H1 (cell line): ENCODE measurements at regions not wholly inside any gene's neighbourhood (a gene's known extent, or its start where the extent isn't known, plus 50 kb on each side); places are given as distances from the start of the nearest gene placed in this dataset.

Experiments
- CTCF ChIA-PET: fragments of 300-600 bp; sonication (Branson Sonifier 250); formaldehyde crosslinking; loops from one replicate; lab custom pipeline; 2021; ENCODE audit not compliant: partially characterized antibody; lab: Charles Lee
- POLR2A ChIA-PET: fragments of 300-600 bp; sonication (Branson Sonifier 250); formaldehyde crosslinking; loops from one replicate; lab custom pipeline; 2021; ENCODE audit warnings: inconsistent platforms; ENCODE audit not compliant: partially characterized antibody; lab: Charles Lee
- DNase-seq, 2 experiments: peaks; one replicate each; pipeline versions ENCODE4 v3.0.0 to v3.0.0-alpha.2; 2010 to 2022; ENCODE audit warnings: low spot score in 2 of 2, low read depth in 1 of 2, mixed read lengths in 1 of 2
- FAIRE-seq: peaks from 2 replicates; lab custom pipeline; 2011; peaks lifted over from hg19 to GRCh38; lab: Jason Lieb, UNC
- H2AFZ ChIP-seq: 2 replicates; pipeline ENCODE4 v1.8.1; 2012; ENCODE audit warnings: low read length, inconsistent platforms
- H2AK5ac ChIP-seq: 2 replicates; pipeline ENCODE4 v1.6.1; 2013; ENCODE audit warnings: low read depth, low read length
- H2BK120ac ChIP-seq: replicated peaks from 2 replicates; pipeline ENCODE3; 2013; ENCODE audit warnings: low read depth, low read length, inconsistent platforms
- H2BK12ac ChIP-seq: 2 replicates; pipeline ENCODE4 v1.6.1; 2013; ENCODE audit warnings: low read depth, low read length
- H2BK15ac ChIP-seq: 2 replicates; pipeline ENCODE4 v1.6.1; 2013; ENCODE audit warnings: low read length
- H2BK20ac ChIP-seq: 2 replicates; pipeline ENCODE4 v1.6.1; 2013; ENCODE audit warnings: low read length
- H2BK5ac ChIP-seq: 2 replicates; pipeline ENCODE4 v1.6.1; 2013; ENCODE audit warnings: low read depth, low read length
- H3K14ac ChIP-seq: 2 replicates; pipeline ENCODE4 v1.6.1; 2013; ENCODE audit warnings: inconsistent platforms; ENCODE audit not compliant: insufficient read length
- H3K18ac ChIP-seq: 2 replicates; pipeline ENCODE4 v1.6.1; 2013; ENCODE audit warnings: low read length; ENCODE audit errors: extremely low read depth
- H3K23ac ChIP-seq: 2 replicates; pipeline ENCODE4 v1.6.1; 2013; ENCODE audit warnings: inconsistent platforms; ENCODE audit not compliant: insufficient read length
- H3K23me2 ChIP-seq: 2 replicates; pipeline ENCODE4 v1.6.1; 2013; ENCODE audit warnings: low read depth, low read length
- H3K27ac ChIP-seq: 2 replicates; pipeline ENCODE4 v1.6.1; 2011; ENCODE audit warnings: low read depth, low read length, inconsistent platforms
- H3K27me3 ChIP-seq, 4 experiments: replicated peaks in 1 of 4; 1 replicate in 1 of 4; 2 replicates in 3 of 4; pipeline versions ENCODE4 v1.6.1 to v1.8.1; 2011 to 2013; ENCODE audit warnings: low read length in 3 of 4, mild to moderate bottlenecking in 3 of 4, inconsistent platforms in 2 of 4, mixed read lengths in 2 of 4, moderate library complexity in 1 of 4; ENCODE audit not compliant: control insufficient read depth in 3 of 4, insufficient read depth in 3 of 4; ENCODE audit errors: extremely low read depth in 1 of 4
- H3K36me3 ChIP-seq, 4 experiments: 2 replicates each; pipeline versions ENCODE4 v1.6.1 to v1.8.1; 2011 to 2013; ENCODE audit warnings: mild to moderate bottlenecking in 4 of 4, low read length in 3 of 4, moderate library complexity in 2 of 4, control low read depth in 1 of 4, inconsistent platforms in 1 of 4; ENCODE audit not compliant: insufficient read depth in 4 of 4, control insufficient read depth in 2 of 4
- H3K4ac ChIP-seq: replicated peaks from 2 replicates; pipeline ENCODE3; 2013; ENCODE audit warnings: low read length, low read depth, mixed read lengths, inconsistent platforms; ENCODE audit not compliant: insufficient read length
- H3K4me1 ChIP-seq, 4 experiments: replicated peaks in 1 of 4; 1 replicate in 1 of 4; 2 replicates in 3 of 4; pipeline versions ENCODE4 v1.6.1 to v1.8.1; 2011 to 2013; ENCODE audit warnings: low read length in 3 of 4, inconsistent platforms in 2 of 4, mixed read lengths in 1 of 4; ENCODE audit not compliant: insufficient read depth in 4 of 4, control insufficient read depth in 3 of 4
- H3K4me2 ChIP-seq, 2 experiments: 2 replicates each; pipeline versions ENCODE4 v1.6.1 to v1.8.1; 2011 to 2013; ENCODE audit warnings: low read depth in 2 of 2, low read length in 2 of 2, control low read depth in 1 of 2, inconsistent platforms in 1 of 2, mild to moderate bottlenecking in 1 of 2; ENCODE audit not compliant: insufficient read depth in 1 of 2
- H3K4me3 ChIP-seq, 4 experiments: fragments of 200-600, 300-600 bp in 1 of 4; sonication (generic), shearing (Covaris generic), sonication (Bioruptor Twin) in 1 of 4; 2 replicates each; pipeline versions ENCODE4 v1.5.1 to v1.8.1; 2011 to 2016; ENCODE audit warnings: low read length in 4 of 4, low read depth in 3 of 4, control low read depth in 2 of 4, inconsistent platforms in 2 of 4, mild to moderate bottlenecking in 2 of 4, mixed read lengths in 1 of 4, moderate library complexity in 1 of 4; ENCODE audit not compliant: insufficient read depth in 2 of 4; ENCODE audit errors: extremely low read depth in 1 of 4
- H3K56ac ChIP-seq: replicated peaks from 2 replicates; pipeline ENCODE3; 2013; ENCODE audit warnings: low read depth, mild to moderate bottlenecking, mixed read lengths, low read length, inconsistent platforms; ENCODE audit not compliant: insufficient read length
- H3K79me1 ChIP-seq: 2 replicates; pipeline ENCODE4 v1.6.1; 2013; ENCODE audit warnings: low read depth, low read length, control low read depth
- H3K79me2 ChIP-seq, 2 experiments: 2 replicates each; pipeline versions ENCODE4 v1.6.1 to v1.8.1; 2012 to 2013; ENCODE audit warnings: low read length in 2 of 2, mild to moderate bottlenecking in 2 of 2, inconsistent platforms in 1 of 2; ENCODE audit not compliant: insufficient read depth in 2 of 2, control insufficient read depth in 1 of 2
- H3K9ac ChIP-seq, 4 experiments: replicated peaks in 1 of 4; 1 replicate in 1 of 4; 2 replicates in 3 of 4; pipeline versions ENCODE4 v1.6.1 to v1.8.1; 2011 to 2013; ENCODE audit warnings: low read depth in 3 of 4, low read length in 3 of 4, control low read depth in 2 of 4, mild to moderate bottlenecking in 2 of 4, moderate library complexity in 2 of 4, inconsistent platforms in 1 of 4; ENCODE audit errors: extremely low read depth in 1 of 4
- H3K9me3 ChIP-seq, 2 experiments: 2 replicates each; pipeline versions ENCODE4 v1.6.1 to v1.8.1; 2012 to 2013; ENCODE audit warnings: mild to moderate bottlenecking in 2 of 2, moderate library complexity in 2 of 2, control low read depth in 1 of 2, inconsistent platforms in 1 of 2, low read depth in 1 of 2, low read length in 1 of 2, mixed read lengths in 1 of 2; ENCODE audit not compliant: insufficient read depth in 2 of 2
- H4K20me1 ChIP-seq, 2 experiments: replicated peaks in 1 of 2; 2 replicates each; pipeline versions ENCODE3 to v1.8.1; 2011 to 2013; ENCODE audit warnings: inconsistent platforms in 2 of 2, low read length in 2 of 2, mild to moderate bottlenecking in 1 of 2; ENCODE audit not compliant: insufficient read depth in 2 of 2, control insufficient read depth in 1 of 2
- H4K5ac ChIP-seq: 2 replicates; pipeline ENCODE4 v1.6.1; 2013; ENCODE audit warnings: low read length, low read depth, mixed read lengths, inconsistent platforms; ENCODE audit not compliant: insufficient read length
- H4K8ac ChIP-seq: 2 replicates; pipeline ENCODE4 v1.8.0; 2013; ENCODE audit warnings: mild to moderate bottlenecking, moderate library complexity, low read length, inconsistent platforms; ENCODE audit not compliant: insufficient read depth; ENCODE audit errors: extremely low read depth
- H4K91ac ChIP-seq: replicated peaks from 2 replicates; pipeline ENCODE3; 2013; ENCODE audit warnings: low read length, mixed read lengths, inconsistent platforms; ENCODE audit not compliant: insufficient read length
- ASH2L ChIP-seq: fragments of 200-600, 300-600 bp; sonication (generic); IDR thresholded peaks from one replicate; pipeline ENCODE4 v1.7.1; 2017; ENCODE audit warnings: low read length
- BACH1 ChIP-seq: IDR thresholded peaks from 2 replicates; pipeline ENCODE4 v1.6.1; 2012; ENCODE audit warnings: low read length, improper control_type of control experiment
- CBX8 ChIP-seq: fragments of 300-800, 300-1000 bp; sonication (generic); IDR thresholded peaks from 2 replicates; pipeline ENCODE4 v1.7.1; 2016; ENCODE audit warnings: low read depth, low read length, borderline replicate concordance
- CHD2 ChIP-seq: IDR thresholded peaks from 2 replicates; pipeline ENCODE4 v1.6.1; 2012; ENCODE audit warnings: low read length, improper control_type of control experiment
- EP300 ChIP-seq, 2 experiments: IDR thresholded peaks; 1 replicate in 1 of 2; 2 replicates in 1 of 2; pipeline ENCODE4 v1.6.1; 2011 to 2012; ENCODE audit warnings: low read depth in 2 of 2, low read length in 2 of 2, mild to moderate bottlenecking in 2 of 2, borderline replicate concordance in 1 of 2, inconsistent platforms in 1 of 2, moderate library complexity in 1 of 2
- EZH2 ChIP-seq: fragments of 200-600 bp; sonication (generic); IDR thresholded peaks from 2 replicates; pipeline ENCODE4 v1.7.1; 2012; ENCODE audit warnings: low read depth, mild to moderate bottlenecking, moderate library complexity, low read length, inconsistent platforms; ENCODE audit not compliant: severe bottlenecking
- FOSL1 ChIP-seq: IDR thresholded peaks from 2 replicates; pipeline ENCODE4 v1.6.1; 2011; ENCODE audit warnings: mild to moderate bottlenecking, low read depth, low read length, moderate library complexity; ENCODE audit not compliant: insufficient read depth
- KDM5A ChIP-seq: fragments of 200-600 bp; IDR thresholded peaks from 2 replicates; pipeline ENCODE4 v1.7.1; 2012; ENCODE audit warnings: mild to moderate bottlenecking, low read length, inconsistent platforms, mixed read lengths
- PHF8 ChIP-seq: fragments of 200-600 bp; sonication (generic); conservative IDR thresholded peaks from 2 replicates; pipeline ENCODE4 v1.7.1; 2012; ENCODE audit warnings: low read depth, mild to moderate bottlenecking, inconsistent platforms, low read length, moderate library complexity
- POLR2AphosphoS5 ChIP-seq: IDR thresholded peaks from 2 replicates; pipeline ENCODE4 v1.6.1; 2011; ENCODE audit warnings: low read depth, low read length
- POU5F1 ChIP-seq: IDR thresholded peaks from 2 replicates; pipeline ENCODE4 v1.6.1; 2011; ENCODE audit warnings: low read depth, mild to moderate bottlenecking, low read length, moderate library complexity
- RFX5 ChIP-seq: IDR thresholded peaks from 2 replicates; pipeline ENCODE4 v1.6.1; 2011; ENCODE audit warnings: low read depth, low read length, improper control_type of control experiment, borderline replicate concordance
- RNF2 ChIP-seq: fragments of 200-900, 300-1000 bp; sonication (generic); IDR thresholded peaks from 2 replicates; pipeline ENCODE4 v1.7.1; 2016; ENCODE audit warnings: borderline replicate concordance, low read depth, mild to moderate bottlenecking, antibody characterized with exemption, low read length; ENCODE audit not compliant: poor library complexity, severe bottlenecking; ENCODE audit errors: missing control alignments
- RXRA ChIP-seq: IDR thresholded peaks from 2 replicates; pipeline ENCODE4 v1.6.1; 2011; ENCODE audit warnings: low read depth, mild to moderate bottlenecking, low read length, moderate library complexity; ENCODE audit not compliant: insufficient read depth
- ZNF274 ChIP-seq: IDR thresholded peaks from 2 replicates; pipeline ENCODE4 v1.7.0; 2012; ENCODE audit warnings: low read length, borderline replicate concordance; ENCODE audit errors: extremely low read depth
- WGBS, 2 experiments: shearing (Covaris generic) in 1 of 2; methylation state at CpG; one replicate each; pipeline versions ENCODE4 v1.1.6 to v1.1.7; 2013 to 2015; ENCODE audit warnings: low lambda C conversion rate in 2 of 2, mixed read lengths in 2 of 2, inconsistent platforms in 1 of 2, low coverage in 1 of 2, missing lambda C conversion rate in 1 of 2; ENCODE audit not compliant: insufficient replicate concordance in 2 of 2, insufficient coverage in 1 of 2, insufficient read length in 1 of 2; ENCODE audit errors: extremely low coverage in 1 of 2, missing lambda C conversion rate in 1 of 2; 5-methylcytosine and 5-hydroxymethylcytosine counted together

DNA sequence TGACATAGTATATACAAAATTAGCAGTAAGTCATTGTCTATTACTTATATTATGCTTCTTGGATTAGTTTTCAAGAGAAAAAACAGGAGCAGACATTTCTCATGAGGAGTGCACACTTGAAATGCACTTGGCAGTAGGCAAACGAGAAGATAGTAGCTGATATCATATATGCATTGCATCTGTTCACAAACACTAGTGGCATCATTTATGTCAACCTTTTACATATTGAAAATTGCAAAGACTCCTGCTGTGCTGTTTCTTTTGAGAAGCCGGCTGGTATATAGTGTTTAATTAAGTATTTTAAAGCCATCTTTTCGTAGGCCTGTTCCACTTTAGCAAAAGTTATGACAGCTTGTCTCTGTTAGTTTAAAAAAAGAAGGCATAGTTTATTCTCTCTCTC is 58.4 kb upstream of the SLC8A1 start:
- H2BK15ac ChIP-seq: no peak overlapping the region
- H4K8ac ChIP-seq: no peak overlapping the region
- no peaks in the 10 kb centered on the region for H4K20me1 ChIP-seq
- H3K27me3 ChIP-seq: no peaks in the 10 kb centered on the region
- FAIRE-seq (no peak), DNase-seq (no peak)
- H2BK20ac ChIP-seq: no peak overlapping the region
- no peak overlapping the region for H2AFZ ChIP-seq
- no peak overlapping the region for H2BK12ac ChIP-seq
- no peaks in the 10 kb centered on the region for H3K9me3 ChIP-seq
- H3K79me2 ChIP-seq: no peaks in the 10 kb centered on the region
- H3K4me1 ChIP-seq: peaks cover 0 to 3% (median 1%) of the 10 kb centered on the region in 4 experiments; a peak in 3 of 7 replicates
- H4K5ac ChIP-seq: no peak overlapping the region
- H3K23ac ChIP-seq: no peak overlapping the region
- no peak overlapping the region for H3K56ac ChIP-seq
- H3K79me1 ChIP-seq: no peaks in the 10 kb centered on the region
- H3K4me3 ChIP-seq: no peak overlapping the region
- H3K23me2 ChIP-seq: no peaks in the 10 kb centered on the region
- H4K91ac ChIP-seq: no peak overlapping the region
- H3K18ac ChIP-seq: no peak overlapping the region
- 93% methylated on average over 3 of the region's 3 CpGs; no CpG with 5 or more reads in 1 of the 2 experiments for WGBS, 2 experiments
- H3K36me3 ChIP-seq: no peaks in the 10 kb centered on the region
- H3K27ac ChIP-seq: no peak overlapping the region
- H3K9ac ChIP-seq: no peak overlapping the region
- no peak overlapping the region for H3K4me2 ChIP-seq
- no peak overlapping the region for H2AK5ac ChIP-seq
- no peak overlapping the region for H2BK120ac ChIP-seq
- POLR2A ChIA-PET: no interaction called here
- CTCF ChIA-PET: interaction anchor here (1.1 kb wide), 1 partner anchor 16 kb away, joined by 3 read pairs; no protein-coding TSS in a partner anchor
- H3K4ac ChIP-seq: no peak overlapping the region
- no peak overlapping the region for H3K14ac ChIP-seq
- H2BK5ac ChIP-seq: no peak overlapping the region
- TF ChIP-seq CBX8 (no peak), KDM5A (no peak), POLR2AphosphoS5 (no peak), ASH2L (no peak), EP300 (IDR thresholded peaks at IDR 0.05; ENCODE audit: borderline replicate concordance in 1 of 2, low read depth in 2 of 2, low read length in 2 of 2) (no peak), CHD2 (no peak), RXRA (no peak), BACH1 (no peak), RFX5 (no peak), EZH2 (no peak), PHF8 (no peak), POU5F1 (no peak), RNF2 (no peak), FOSL1 (no peak), ZNF274 (no peak)
